ENCODE measurements at regions not wholly inside any gene's neighbourhood (a gene's known extent, or its start where the extent isn't known, plus 50 kb on each side); places are given as distances from the start of the nearest gene placed in this dataset.

DNA sequence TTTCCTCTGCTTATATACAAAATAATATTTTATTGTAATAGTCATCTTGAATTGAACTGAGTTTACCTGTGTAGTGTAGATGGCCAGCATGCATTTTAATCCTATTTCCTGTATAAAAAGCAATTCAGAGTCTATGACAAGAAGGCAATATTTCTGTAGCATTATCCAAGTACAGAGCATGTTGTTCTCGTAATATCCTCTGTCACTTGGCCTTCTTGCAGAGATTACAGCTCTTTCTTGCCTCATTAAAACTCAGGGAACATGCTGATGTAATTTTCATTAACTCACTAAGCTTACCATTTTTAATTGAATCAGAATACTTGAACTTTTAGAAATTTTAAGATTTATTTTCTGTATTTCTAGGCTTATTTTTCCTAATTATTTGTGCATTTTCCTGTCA, 203.3 kb upstream of the AGTR1 start:
- Histone ChIP-seq H3K79me2 (ENCODE audit: control insufficient read depth, insufficient read depth, low read length) (no peaks in the 10 kb centered on the region), H3K4me2 (ENCODE audit: control insufficient read depth, insufficient read depth) (no peak overlapping the region), H3K27ac (ENCODE audit: control insufficient read depth, insufficient read depth) (no peak overlapping the region), H3K36me3 (ENCODE audit: control insufficient read depth in 2 of 2, insufficient read depth in 2 of 2, low read length in 1 of 2) (no peaks in the 10 kb centered on the region), H3K9me3 (replicated peaks; ENCODE audit: control insufficient read depth, insufficient read depth, low read length) (no peaks in the 10 kb centered on the region), H4K20me1 (ENCODE audit: control insufficient read depth, insufficient read depth) (no peaks in the 10 kb centered on the region), H3K27me3 (replicated peaks in 1 of 2; ENCODE audit: control insufficient read depth in 2 of 2, insufficient read depth in 2 of 2, low read length in 1 of 2) (no peaks in the 10 kb centered on the region), H2AFZ (ENCODE audit: control insufficient read depth, low read depth, low read length) (no peak overlapping the region), H3K9ac (ENCODE audit: control insufficient read depth, insufficient read depth, low read length) (no peak overlapping the region), H3K4me3 (no peak overlapping the region), H3K4me1 (ENCODE audit: control insufficient read depth, insufficient read depth, low read length) (no peaks in the 10 kb centered on the region)
- BruUV-seq (replicated peaks): no TSS peak
- in situ Hi-C loops (cut with MboI): no loop called here
- DNase-seq (ENCODE audit: low read depth, low spot score) (no peak), ATAC-seq (no peak), FAIRE-seq (no peak)
- SMC1A ChIA-PET (ENCODE audit: uncharacterized antibody, unreplicated experiment): no interaction called here
- CTCF ChIA-PET: no interaction called here
- intact Hi-C loops (cut with micrococcal nuclease; ENCODE audit: unreplicated experiment): no loop called here
- POLR2A ChIA-PET: no interaction called here
- 6% methylated on average over 1 of the region's 1 CpG for WGBS (ENCODE audit: insufficient coverage, insufficient replicate concordance, low lambda C conversion rate, missing lambda C conversion rate)
- no peak for TF ChIP-seq FOXM1 (IDR thresholded peaks at IDR 0.05; ENCODE audit: low read depth, low read length)
- TF ChIP-seq HDAC2 (IDR thresholded peaks at IDR 0.05): no peak
- TF ChIP-seq SREBF2 (IDR thresholded peaks at IDR 0.05; ENCODE audit: low read length): no peak
- no peak for TF ChIP-seq DPF2 (IDR thresholded peaks at IDR 0.05)
- TF ChIP-seq SMAD1 (IDR thresholded peaks at IDR 0.05; ENCODE audit: low read depth, partially characterized antibody): no peak
- no peak for TF ChIP-seq SIX5 (IDR thresholded peaks at IDR 0.05; ENCODE audit: low read depth, low read length, severe bottlenecking)
- no peak for TF ChIP-seq MYB (IDR thresholded peaks at IDR 0.05; ENCODE audit: borderline replicate concordance, low read depth, low read length)
- TF ChIP-seq PAX8 (IDR thresholded peaks at IDR 0.05): no peak
- TF ChIP-seq, protein P1, sequence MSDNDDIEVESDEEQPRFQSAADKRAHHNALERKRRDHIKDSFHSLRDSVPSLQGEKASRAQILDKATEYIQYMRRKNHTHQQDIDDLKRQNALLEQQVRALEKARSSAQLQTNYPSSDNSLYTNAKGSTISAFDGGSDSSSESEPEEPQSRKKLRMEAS (IDR thresholded peaks at IDR 0.05; ENCODE audit: low read depth, low read length): no peak
- no peak for TF ChIP-seq ZNF217 (IDR thresholded peaks at IDR 0.05)
- TF ChIP-seq TCF7 (IDR thresholded peaks at IDR 0.05; ENCODE audit: borderline replicate concordance): no peak
- TF ChIP-seq RB1 (IDR thresholded peaks at IDR 0.05; ENCODE audit: borderline replicate concordance): no peak
- TF ChIP-seq, protein P2, sequence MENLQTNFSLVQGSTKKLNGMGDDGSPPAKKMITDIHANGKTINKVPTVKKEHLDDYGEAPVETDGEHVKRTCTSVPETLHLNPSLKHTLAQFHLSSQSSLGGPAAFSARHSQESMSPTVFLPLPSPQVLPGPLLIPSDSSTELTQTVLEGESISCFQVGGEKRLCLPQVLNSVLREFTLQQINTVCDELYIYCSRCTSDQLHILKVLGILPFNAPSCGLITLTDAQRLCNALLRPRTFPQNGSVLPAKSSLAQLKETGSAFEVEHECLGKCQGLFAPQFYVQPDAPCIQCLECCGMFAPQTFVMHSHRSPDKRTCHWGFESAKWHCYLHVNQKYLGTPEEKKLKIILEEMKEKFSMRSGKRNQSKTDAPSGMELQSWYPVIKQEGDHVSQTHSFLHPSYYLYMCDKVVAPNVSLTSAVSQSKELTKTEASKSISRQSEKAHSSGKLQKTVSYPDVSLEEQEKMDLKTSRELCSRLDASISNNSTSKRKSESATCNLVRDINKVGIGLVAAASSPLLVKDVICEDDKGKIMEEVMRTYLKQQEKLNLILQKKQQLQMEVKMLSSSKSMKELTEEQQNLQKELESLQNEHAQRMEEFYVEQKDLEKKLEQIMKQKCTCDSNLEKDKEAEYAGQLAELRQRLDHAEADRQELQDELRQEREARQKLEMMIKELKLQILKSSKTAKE (IDR thresholded peaks at IDR 0.05; ENCODE audit: low read depth, poor library complexity, severe bottlenecking): no peak
- TF ChIP-seq NFYA (IDR thresholded peaks at IDR 0.05; ENCODE audit: borderline replicate concordance, low read depth, low read length): no peak
- TF ChIP-seq ZZZ3 (IDR thresholded peaks at IDR 0.05; ENCODE audit: control insufficient read depth, insufficient read length, low read depth): no peak
- TF ChIP-seq, protein P3, sequence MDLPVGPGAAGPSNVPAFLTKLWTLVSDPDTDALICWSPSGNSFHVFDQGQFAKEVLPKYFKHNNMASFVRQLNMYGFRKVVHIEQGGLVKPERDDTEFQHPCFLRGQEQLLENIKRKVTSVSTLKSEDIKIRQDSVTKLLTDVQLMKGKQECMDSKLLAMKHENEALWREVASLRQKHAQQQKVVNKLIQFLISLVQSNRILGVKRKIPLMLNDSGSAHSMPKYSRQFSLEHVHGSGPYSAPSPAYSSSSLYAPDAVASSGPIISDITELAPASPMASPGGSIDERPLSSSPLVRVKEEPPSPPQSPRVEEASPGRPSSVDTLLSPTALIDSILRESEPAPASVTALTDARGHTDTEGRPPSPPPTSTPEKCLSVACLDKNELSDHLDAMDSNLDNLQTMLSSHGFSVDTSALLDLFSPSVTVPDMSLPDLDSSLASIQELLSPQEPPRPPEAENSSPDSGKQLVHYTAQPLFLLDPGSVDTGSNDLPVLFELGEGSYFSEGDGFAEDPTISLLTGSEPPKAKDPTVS (IDR thresholded peaks at IDR 0.05; ENCODE audit: low read depth, low read length): no peak
- TF ChIP-seq, protein P4, sequence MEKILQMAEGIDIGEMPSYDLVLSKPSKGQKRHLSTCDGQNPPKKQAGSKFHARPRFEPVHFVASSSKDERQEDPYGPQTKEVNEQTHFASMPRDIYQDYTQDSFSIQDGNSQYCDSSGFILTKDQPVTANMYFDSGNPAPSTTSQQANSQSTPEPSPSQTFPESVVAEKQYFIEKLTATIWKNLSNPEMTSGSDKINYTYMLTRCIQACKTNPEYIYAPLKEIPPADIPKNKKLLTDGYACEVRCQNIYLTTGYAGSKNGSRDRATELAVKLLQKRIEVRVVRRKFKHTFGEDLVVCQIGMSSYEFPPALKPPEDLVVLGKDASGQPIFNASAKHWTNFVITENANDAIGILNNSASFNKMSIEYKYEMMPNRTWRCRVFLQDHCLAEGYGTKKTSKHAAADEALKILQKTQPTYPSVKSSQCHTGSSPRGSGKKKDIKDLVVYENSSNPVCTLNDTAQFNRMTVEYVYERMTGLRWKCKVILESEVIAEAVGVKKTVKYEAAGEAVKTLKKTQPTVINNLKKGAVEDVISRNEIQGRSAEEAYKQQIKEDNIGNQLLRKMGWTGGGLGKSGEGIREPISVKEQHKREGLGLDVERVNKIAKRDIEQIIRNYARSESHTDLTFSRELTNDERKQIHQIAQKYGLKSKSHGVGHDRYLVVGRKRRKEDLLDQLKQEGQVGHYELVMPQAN (conservative IDR thresholded peaks at IDR 0.05): no peak
- TF ChIP-seq HCFC1 (IDR thresholded peaks at IDR 0.05; ENCODE audit: low read length): no peak
- RAD21 ChIA-PET (ENCODE audit: unreplicated experiment): no interaction called here
